ENCODE measurements at regions not wholly inside any gene's neighbourhood (a gene's known extent, or its start where the extent isn't known, plus 50 kb on each side); places are given as distances from the start of the nearest gene placed in this dataset.

GRCh38 chr4:188821500-188821899, 682.3 kb downstream of the TRIML1 start:
- peak in 1 of 2 donors; percentile 11 for DNase-seq (ENCODE audit: low read depth in 2 of 2)

GRCh38 chr4:188822698-188823097, 683.5 kb downstream of the TRIML1 start:
- DNase-seq (ENCODE audit: low read depth in 2 of 2), result peak in 1 of 2 donors; percentile 17

- DNase-seq (ENCODE audit: low read depth in 2 of 2), result no peak
These were observed 685.3 kb downstream of the TRIML1 start for GRCh38 chr4:188824553-188824952.

- DNase-seq (ENCODE audit: low read depth in 2 of 2), result no peak
These were observed 687.2 kb downstream of the TRIML1 start for GRCh38 chr4:188826393-188826792.

GRCh38 chr4:188839704-188840103, 700.5 kb downstream of the TRIML1 start:
- no peak for DNase-seq (ENCODE audit: low read depth in 2 of 2)

GRCh38 chr4:188841523-188841922, 702.3 kb downstream of the TRIML1 start:
- no peak for DNase-seq (ENCODE audit: low read depth in 2 of 2)

GRCh38 chr4:188854436-188854835, 715.2 kb downstream of the TRIML1 start:
- DNase-seq (ENCODE audit: low read depth in 2 of 2), result no peak

GRCh38 chr4:188858696-188859095, 719.5 kb downstream of the TRIML1 start:
- DNase-seq (ENCODE audit: low read depth in 2 of 2), result no peak

- no peak for DNase-seq (ENCODE audit: low read depth in 2 of 2)
These were observed 725.5 kb downstream of the TRIML1 start for GRCh38 chr4:188864741-188865140.

- DNase-seq (ENCODE audit: low read depth in 2 of 2), result no peak
These were observed 728.6 kb downstream of the TRIML1 start for GRCh38 chr4:188867796-188868195.

- peak in 1 of 2 donors; percentile 72 for DNase-seq (ENCODE audit: low read depth in 2 of 2)
These were observed 730.3 kb downstream of the TRIML1 start for GRCh38 chr4:188869581-188869980.

GRCh38 chr4:188872809-188873208, 733.6 kb downstream of the TRIML1 start:
- DNase-seq (ENCODE audit: low read depth in 2 of 2), result no peak

GRCh38 chr4:188876881-188877280, 737.6 kb downstream of the TRIML1 start:
- no peak for DNase-seq (ENCODE audit: low read depth in 2 of 2)

GRCh38 chr4:188879598-188879997, 740.4 kb downstream of the TRIML1 start:
- no peak for DNase-seq (ENCODE audit: low read depth in 2 of 2)

- no peak for DNase-seq (ENCODE audit: low read depth in 2 of 2)
These were observed 748.7 kb downstream of the TRIML1 start for GRCh38 chr4:188887905-188888304.

GRCh38 chr4:188892837-188893236, 753.6 kb downstream of the TRIML1 start:
- DNase-seq (ENCODE audit: low read depth in 2 of 2), result no peak

- no peak for DNase-seq (ENCODE audit: low read depth in 2 of 2)
These were observed 764.7 kb downstream of the TRIML1 start for GRCh38 chr4:188903986-188904385.

GRCh38 chr4:188904617-188905016, 765.4 kb downstream of the TRIML1 start:
- DNase-seq (ENCODE audit: low read depth in 2 of 2), result no peak

GRCh38 chr4:188905248-188905647, 766.0 kb downstream of the TRIML1 start:
- no peak for DNase-seq (ENCODE audit: low read depth in 2 of 2)

GRCh38 chr4:188911199-188911598, 772.0 kb downstream of the TRIML1 start:
- DNase-seq (ENCODE audit: low read depth in 2 of 2), result no peak

GRCh38 chr4:188911707-188912106, 772.5 kb downstream of the TRIML1 start:
- DNase-seq (ENCODE audit: low read depth in 2 of 2), result no peak

GRCh38 chr4:188915175-188915574, 775.9 kb downstream of the TRIML1 start:
- no peak for DNase-seq (ENCODE audit: low read depth in 2 of 2)

- peak in 1 of 2 donors; percentile 44 for DNase-seq (ENCODE audit: low read depth in 2 of 2)
These were observed 779.5 kb downstream of the TRIML1 start for GRCh38 chr4:188918787-188919186.

- peak in 1 of 2 donors; percentile 23 for DNase-seq (ENCODE audit: low read depth in 2 of 2)
These were observed 791.6 kb downstream of the TRIML1 start for GRCh38 chr4:188930822-188931221.

All from lung microvascular endothelial cell (primary cell).